Left lobe of liver (tissue), 2 donors: ENCODE measurements at regions not wholly inside any gene's neighbourhood (a gene's known extent, or its start where the extent isn't known, plus 50 kb on each side); places are given as distances from the start of the nearest gene placed in this dataset.
"Not testable (repeated sequence)": the region's sequence is repeated elsewhere in the genome, so short reads cannot be mapped to it uniquely, and the experiment has no call there.

Source experiments
- ATAC-seq: fragments of 200-7000 bp; cut with Tn5 transposase; one replicate; pipeline ENCODE4 v1.9.1; 2020; ENCODE audit warnings: mild to moderate bottlenecking, moderate library complexity
- DNase-seq: peaks from one replicate; pipeline ENCODE4 v3.0.0-alpha.2; 2020; ENCODE audit warnings: low spot score
- donor health status: DM: no; HTN: no; CAD: no; lungs with moderate emphysema.
- donor health status: DM: no; HTN: yes; CAD: no.

DNA sequence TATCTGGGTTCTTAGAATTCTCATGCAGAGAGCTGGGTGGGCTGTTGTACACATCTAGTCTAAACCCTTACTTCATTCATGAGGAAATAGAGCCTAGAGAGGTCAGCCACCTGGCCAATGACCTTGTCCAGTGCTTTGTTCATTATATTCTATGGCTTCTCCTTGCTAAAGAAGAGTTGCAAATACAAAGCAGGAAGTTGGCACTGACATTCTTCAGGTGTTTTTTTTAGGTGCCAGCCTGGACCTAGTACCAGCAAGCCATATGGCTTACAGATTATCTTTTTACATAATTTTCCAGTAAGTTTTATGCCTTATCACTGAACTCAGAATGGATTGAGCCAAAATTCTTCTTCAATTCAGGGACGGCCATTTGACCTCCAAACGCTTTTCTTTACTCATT, 54.7 kb upstream of the PGM2 start:
- no peak for DNase-seq
- ATAC-seq = no peak

DNA sequence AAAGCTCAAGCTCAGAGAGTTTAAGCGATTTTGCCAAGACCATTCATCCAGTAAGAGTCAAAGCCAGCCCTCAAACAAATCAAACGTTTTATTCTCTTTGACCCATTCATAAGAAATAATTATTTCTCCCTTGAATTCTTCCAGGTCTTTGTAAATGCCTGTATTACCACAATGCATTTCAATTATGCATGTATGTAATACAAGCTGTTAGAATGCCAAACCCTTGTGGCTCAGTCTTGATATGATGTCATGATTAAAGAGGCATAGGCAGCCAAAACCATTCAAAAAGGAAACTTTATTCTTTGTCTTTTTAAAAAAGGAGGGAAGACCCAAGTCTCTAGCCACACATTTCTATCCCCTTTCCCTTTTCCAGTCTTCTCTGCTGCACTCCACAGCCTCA, 56.5 kb upstream of the PGM2 start:
- no peak for ATAC-seq
- no peak for DNase-seq

DNA sequence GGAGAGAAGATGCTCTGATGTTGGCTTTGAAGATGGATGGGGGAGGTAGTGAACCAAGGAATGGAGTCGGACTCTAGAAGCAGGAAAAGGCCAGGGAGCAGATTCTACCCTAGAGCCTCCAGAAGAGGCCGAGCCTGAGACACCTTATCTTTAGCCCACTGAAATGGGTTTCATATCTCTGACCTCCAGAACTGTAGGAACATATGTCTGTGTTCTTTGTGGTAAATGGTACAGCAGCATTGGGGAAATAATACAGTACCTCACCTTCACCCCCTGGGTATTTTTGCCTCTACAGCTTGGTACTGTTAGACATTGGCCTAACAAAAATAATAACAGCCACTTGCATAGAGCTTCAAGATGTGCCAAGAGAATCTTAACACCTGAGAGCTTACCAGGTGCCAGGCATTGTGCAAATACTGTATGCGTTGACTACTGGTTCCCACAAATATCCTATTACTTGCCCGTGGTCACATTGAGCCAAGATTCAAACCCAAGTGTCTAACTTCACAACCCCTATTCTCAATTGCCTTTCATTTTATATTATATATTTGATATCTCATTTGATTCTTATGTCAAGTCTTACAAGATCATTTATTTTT, 57.0 kb upstream of the PGM2 start:
- no peak for ATAC-seq
- DNase-seq = no peak

DNA sequence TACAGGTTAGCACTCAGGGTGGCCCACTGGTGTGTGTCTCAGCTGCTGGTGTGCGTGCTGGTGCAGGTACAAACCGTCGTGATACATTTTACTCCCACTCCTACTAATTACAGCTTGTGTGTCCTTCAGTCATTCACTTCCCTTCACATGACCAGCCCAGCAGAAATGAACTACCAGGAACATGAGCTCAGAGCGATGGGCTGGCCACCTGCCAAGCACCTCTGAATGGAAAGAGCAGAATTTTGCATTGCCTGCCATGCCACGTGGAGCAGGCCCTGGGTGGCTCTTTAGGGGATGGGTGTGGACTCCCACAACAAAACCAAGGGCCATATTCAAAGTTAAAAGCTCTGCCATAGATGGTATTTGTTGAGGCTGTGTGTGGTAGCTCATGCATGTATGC, 58.9 kb upstream of the PGM2 start:
- DNase-seq = peak; percentile 50
- ATAC-seq = no peak

DNA sequence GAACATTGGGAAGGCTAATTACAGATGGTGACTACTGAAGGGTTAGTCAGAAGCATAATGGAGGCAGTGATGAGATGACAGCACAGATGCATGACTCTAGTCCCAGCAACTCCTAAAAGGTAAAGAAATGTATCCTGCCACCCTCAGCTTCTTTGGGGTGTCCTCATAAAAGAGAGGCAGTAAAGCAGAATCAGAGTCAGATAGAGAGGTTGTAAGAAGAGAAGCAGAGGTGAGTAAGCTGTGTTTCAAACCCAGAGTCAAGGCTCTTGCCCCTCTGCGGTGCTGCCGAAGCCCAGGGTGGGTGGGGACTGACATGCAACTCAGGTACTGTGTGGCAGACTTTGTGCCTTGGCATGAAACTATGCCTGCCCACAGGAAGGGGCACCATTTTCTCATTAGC, 59.5 kb upstream of the PGM2 start:
- no peak for ATAC-seq
- no peak for DNase-seq

DNA sequence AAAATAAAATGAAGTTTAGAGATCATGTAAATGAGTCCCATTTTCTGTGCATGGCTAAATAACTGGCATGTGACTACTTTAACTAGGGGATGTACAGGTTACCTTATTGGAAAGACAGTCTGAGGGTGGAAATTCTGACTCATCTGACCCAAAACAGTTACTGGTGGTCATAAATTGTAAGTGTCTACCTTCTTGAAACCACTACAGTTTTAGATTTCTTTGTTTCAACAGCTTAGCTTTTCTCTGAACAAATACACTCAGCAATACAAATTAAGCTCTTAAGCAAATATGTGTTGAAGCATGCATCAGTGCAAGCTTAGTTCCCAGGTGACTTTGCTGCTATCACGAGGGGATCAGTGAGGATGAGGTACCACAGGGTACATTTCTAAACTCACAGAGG, 60.7 kb upstream of the PGM2 start:
- no peak for DNase-seq
- ATAC-seq = no peak

DNA sequence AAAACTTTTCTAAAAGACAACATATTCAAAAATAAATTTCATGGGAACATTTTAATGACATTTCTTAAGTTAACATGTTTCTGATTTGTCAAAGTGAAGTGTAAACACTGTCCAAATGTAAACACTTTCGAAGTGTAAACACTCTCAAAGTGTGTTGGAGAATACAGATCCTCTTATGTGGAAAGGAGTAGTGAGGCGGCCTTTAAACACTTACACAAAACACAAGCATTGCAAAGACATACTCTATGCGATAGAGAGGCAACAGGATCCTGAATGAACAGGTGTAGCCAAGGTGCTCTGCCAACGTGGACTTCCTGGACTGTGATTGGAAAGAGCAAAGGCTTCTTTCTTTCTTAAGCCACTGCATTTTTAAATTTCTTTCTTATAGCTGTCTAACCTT, 62.7 kb upstream of the PGM2 start:
- DNase-seq (no peak), ATAC-seq (no peak)

DNA sequence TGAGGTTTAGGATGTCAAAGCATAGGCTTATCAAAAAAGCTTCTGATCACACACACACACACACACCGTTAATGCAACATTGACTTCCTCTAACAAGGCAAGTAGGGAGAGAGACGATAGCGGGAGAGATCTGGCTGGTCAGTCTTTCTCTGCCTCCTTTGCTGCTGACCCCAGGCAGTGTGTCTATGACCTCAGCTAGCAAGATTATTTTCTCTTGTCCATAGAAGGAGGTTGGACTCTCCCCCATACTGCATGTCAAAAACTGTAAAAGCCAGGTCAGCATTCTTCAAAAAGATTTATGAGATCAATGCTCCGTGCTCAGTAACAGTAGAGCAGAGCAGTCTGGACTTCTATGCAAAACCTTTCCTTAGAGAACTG, 63.5 kb upstream of the PGM2 start:
- DNase-seq = no peak
- no peak for ATAC-seq

DNA sequence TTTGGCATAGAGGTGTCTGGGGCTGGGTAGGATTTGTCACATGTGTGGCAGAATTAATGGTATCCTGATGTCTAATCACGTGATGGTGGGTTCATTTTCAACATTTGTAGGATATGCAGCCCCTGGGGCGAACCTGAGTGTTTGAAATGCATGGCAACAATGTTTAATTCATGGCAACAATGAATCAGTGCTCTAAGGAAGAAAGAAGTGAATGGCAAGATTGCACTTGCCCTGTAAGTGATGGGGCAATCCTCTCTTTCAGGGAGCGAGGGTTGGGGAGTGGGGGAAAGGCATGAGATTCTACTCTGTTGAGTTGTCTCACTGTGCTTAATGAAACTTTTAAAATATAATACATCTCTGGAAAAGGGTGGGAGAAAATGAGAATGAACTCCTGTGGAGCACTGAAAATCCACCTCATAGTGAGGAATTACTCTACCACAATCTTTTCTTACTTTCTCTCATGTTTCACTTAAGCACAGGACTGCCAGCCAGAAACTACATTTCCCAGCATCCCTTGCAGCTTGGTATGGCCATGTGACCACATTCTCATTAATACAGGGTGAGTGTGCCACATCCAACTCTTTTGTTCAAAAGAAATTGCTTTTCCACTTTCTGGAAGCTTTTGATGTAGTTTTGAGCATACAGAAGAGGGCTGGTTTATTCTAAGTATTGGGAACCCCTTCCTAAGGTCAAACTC, 64.0 kb upstream of the PGM2 start:
- ATAC-seq (no peak), DNase-seq (no peak)

DNA sequence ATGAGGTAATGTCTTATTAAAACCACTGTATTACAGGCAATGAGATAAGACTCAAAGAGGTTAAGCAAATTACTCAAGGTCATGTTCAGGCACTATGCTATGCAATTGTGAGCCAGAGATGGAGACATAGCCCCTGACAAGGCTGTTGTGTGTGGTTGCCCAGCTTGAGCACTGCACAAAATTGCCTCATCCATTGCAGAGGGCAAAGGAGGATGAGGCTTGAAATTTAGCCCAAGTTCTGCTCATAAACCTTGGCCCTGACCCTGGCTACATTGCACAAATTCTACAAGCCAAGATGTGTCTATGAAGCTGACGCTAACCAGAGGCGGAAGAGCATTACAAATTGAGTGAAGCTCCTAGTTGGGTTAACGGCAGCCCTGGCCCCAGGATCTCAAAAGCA, 65.6 kb upstream of the PGM2 start:
- ATAC-seq = no peak
- no peak for DNase-seq

DNA sequence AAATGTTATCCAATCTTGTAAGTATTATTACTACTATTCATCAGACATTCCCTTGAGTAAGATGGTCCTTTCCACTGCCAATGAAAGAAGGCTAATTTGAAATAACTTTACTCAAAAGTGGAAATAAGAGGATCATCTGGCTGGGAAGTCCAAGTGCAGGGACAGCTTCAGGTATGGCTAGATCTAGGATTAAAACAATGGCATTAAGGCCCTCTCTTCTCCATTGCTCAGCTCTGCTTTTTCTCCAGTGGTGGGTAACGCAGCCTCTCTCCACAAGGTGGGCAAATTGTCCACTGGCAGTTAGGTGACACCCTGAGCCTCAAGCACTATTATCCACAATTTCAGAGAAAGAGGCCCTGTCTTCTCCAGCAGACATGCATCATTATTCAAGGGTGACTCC, 66.7 kb upstream of the PGM2 start:
- no peak for ATAC-seq
- DNase-seq = no peak

DNA sequence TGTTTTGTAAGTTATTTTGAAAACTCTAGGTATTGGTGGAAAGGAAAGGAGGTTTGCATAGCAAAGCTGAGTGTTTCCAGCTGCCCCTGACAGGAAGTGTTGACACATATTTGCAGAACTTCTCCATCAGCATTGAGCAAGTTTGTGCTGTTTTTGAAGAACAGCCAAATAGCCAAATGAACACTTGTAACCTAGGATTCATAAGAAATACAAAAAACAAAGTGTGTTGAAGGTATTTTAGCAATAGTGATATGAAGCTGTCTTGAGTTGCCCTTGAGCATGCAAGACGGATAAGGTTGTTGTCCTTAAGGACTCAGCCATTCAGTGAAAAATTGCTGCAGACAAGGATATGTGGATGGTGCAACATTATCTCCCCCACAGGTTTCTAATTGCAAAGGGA, 68.3 kb upstream of the PGM2 start:
- DNase-seq = no peak
- peak; percentile 83 for ATAC-seq

DNA sequence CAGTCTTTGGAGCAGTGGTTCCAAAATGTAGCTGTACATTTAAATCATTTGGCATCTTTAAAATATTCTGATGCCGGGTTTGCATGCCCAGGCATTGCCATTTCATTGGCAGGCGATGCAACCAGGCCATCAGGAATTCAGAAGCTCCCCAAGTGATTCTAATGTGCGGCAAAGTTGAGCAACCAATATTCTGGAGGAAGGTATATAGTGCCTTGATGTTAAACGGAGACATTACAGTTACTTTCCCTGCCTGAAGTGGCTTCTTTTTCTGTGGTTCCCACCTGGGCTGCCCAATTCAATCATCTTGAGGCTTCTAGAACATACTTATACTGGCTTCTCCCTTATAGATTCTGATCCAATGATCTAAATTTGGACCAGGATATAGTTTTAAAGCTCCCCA, 68.7 kb upstream of the PGM2 start:
- ATAC-seq (peak; percentile 10), DNase-seq (no peak)

DNA sequence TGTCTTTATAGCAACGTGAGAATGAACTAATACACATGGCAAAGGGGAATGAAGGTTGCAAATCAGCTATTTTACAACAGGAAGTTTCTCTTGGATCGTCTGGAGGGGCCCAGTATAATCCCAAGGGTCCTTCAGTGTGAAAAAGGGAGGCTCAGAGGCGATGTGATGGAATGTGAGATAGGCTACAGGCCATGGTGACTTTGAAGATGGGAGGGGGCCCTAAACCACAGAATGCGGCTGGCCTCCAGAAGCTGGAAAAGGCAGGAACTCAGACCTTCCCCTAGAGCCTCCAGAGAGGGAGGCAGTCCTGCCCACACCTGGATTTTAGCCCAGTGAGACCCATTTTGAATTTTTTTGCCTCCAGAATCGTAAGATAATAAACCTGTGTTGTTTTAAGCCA, 69.4 kb upstream of the PGM2 start:
- DNase-seq = no peak
- no peak for ATAC-seq

DNA sequence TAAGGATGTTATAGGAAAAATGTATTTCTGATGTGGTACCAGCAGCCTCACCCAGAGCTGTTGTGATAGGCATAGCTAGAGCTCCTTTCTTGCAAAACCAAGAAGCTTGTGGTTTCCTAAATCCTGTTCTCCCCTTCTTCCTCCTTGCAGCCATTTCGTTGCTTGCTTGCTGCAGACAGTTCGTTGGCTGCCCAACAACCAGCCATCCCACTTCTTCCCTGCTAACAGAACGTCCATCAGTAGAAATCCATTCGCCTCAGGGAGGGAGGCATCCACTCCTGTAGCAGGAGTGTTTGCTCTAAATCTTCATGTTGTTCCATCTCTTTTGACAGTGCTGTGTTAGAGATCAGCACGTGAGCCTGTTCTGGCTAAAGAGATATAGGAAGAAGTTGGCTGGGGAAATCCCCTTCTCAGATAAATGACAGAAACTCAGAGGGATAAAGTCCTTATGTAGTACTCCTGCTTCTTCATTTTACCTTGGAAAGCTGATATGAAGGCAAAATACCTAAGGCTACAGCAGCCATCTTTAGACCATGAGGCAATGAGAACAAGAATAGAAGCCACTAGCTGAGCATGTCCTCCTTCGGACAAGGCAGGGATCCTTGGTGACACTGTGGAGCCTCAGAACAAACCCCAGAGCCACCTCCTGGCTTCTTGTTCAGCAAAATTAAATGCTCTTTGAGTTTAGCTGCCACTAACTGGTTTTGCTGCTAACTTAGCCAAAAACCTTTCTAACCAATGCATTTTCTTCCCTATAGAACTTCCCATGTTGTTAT, 68.4 kb upstream of the RELL1 start:
- DNase-seq (no peak), ATAC-seq (peak; percentile 15)

DNA sequence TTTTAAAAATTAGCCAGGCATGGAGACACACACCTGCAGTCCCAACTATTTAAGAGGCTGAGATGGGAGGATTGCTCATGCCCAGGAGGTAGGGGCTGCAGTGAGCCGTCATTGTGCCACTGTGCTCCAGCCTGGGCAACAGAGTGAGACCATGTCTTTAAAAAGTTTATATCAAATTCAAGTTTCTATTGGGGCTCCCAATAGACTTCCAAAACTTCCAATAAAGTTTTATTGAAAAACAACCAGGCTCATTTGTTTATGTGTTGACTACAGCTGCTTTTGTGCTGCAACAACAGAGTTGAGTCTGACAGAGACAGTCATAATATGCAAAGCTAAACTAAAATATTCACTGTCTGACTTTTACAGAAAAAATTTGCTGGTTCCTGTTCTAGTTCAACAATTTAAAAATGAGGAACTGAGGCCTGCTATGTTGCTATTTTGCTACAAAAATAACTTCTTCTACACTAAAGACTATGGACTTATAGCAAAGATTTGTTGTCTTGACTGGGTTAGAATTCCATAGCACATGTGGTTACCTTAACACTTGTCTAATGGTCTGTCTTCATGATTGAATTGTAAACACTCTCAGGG, 63.3 kb upstream of the RELL1 start:
- ATAC-seq (no peak), DNase-seq (no peak)

DNA sequence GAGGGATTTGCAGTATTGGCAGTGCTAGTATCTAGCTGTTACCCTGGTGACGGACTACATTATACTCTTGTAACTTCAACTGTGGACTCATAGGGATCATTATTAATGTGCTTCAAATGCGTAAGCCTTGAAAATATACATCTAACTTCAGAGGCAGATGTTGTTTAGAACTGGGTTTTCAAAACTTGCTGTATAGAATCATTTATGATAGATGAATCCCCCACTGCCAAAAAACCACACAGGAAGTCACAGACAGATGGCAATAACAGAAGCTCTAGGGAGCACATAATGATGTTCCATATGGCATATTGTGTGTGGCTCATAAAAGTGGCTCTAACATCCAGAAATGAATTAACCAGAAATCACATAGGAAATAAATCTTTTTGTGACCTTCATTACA, 62.3 kb upstream of the RELL1 start:
- DNase-seq (no peak), ATAC-seq (no peak)

DNA sequence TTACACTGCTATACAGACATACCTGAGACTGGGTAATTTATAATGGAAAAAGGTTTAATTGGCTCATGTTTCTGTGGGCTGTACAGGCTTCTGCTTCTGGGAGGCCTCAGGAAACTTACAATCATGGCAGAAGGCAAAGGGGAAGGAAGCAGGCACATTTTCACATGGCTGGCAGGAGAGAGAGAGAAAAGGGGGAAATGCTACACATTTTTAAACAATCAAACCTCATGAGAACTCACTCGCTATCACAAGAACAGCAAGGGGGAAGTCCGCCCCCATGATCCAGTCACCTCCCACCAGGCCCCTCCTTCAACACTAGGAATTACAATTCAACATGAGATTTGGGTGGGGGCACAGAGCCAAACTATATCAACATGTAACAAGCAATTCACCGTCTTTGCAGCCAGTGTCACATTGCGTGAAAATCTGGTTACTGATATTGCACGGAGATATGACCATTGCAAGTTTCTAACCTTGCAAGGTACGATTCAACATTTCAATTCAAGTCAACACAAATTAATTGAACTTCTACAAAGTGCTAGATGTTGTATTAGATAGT, 61.7 kb upstream of the RELL1 start:
- no peak for ATAC-seq

DNA sequence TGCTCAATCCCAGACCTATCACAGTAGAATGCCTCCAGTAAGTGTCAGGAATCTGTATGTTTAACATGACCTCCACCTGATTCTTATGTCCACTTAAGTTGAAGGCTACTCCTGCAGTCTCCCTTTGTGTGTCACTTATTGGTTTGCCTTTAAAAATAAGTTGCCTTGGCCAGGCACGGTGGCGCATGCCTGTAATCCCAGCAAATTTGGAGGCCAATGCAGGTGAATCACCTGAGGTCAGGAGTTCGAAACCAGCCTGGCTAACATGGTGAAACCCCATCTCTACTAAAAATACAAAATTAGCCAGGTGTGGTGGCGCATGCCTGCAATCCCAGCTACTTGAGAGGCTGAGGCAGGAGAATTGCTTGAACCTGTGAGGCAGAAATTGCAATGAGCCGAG, 60.7 kb upstream of the RELL1 start:
- DNase-seq, ATAC-seq: not testable (repeated sequence)

More for the DNA sequence above, 61.7 kb upstream of the RELL1 start:
- no peak for DNase-seq

DNA sequence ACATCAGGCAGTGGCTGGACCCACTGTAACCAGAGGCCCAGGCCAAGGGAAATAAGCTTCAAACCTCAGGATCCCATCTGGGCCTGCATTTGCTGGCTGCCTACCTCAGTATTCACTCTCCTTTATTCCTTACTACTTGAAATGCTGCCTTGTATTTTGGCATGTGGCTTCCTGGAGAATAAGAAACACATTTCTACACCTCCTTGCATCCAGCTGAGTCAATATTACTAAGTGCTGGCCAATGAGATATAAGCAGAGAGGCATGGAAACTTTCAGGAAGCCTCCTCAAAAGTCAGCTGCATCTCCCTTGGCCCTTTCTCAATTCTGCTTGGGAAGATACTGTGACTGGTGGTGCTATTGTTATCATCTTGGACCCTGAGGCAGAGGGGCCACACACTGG, 59.8 kb upstream of the RELL1 start:
- DNase-seq = no peak
- ATAC-seq = no peak

DNA sequence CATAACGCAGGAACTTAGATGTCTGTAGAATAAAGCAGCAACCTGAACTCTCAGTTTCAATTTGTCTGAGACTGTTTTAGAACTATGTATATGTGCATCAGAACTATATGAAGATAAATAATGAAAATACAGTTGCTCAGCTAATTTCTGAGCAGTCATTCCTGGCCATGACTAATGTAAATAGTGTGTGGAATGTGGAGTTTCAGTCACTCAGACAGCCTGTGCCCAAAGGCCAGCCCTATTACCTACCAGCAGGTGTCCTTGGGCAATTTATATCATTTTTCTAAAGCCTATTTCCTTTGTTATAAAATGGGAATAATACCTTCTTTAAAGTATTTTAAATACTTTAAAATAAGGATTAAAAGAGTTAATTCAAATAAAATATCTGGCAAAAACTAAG, 56.0 kb upstream of the RELL1 start:
- no peak for ATAC-seq

DNA sequence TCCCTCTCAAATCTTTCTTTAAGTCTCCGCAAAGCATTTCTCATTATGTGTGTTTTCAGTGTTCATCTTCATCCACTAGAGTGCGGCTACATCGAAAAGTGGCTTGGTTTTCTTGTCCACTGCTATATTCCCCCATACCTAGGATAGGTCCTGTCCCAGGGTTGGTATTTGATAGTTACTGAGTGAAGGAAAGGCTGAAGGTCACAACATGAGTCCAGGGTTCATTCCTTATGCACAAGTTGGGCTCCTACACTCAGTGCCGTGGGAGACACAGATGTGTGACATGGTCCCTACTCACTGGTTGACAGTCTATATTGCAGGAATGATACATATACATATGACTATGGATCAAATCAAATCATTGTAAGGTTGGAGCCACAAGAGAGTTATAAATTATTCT, 55.4 kb upstream of the RELL1 start:
- ATAC-seq (no peak), DNase-seq (no peak)

More for the DNA sequence above, 56.0 kb upstream of the RELL1 start:
- DNase-seq = no peak
